IMR-90 (cell line): ENCODE measurements at regions not wholly inside any gene's neighbourhood (a gene's known extent, or its start where the extent isn't known, plus 50 kb on each side); places are given as distances from the start of the nearest gene placed in this dataset.

Source experiments
- ATAC-seq: fragments of 200-7000 bp; cut with Tn5 transposase; 2 replicates; pipeline ENCODE4 v1.9.1; 2020; ENCODE audit warnings: low read depth, mild to moderate bottlenecking, moderate library complexity
- BruUV-seq: library from RNA; stranded (reverse); fragments of 400-500 nt; replicated peaks from 2 replicates; lab custom pipeline; 2021; lab: Mats Ljungman, UMichigan
- CTCF ChIA-PET: fragments of 300-600 bp; formaldehyde crosslinking; extraction: SDS; loops from one replicate; lab custom pipeline; 2021; ENCODE audit warnings: antibody characterized with exemption; lab: Yijun Ruan, JAX
- POLR2A ChIA-PET: fragments of 300-600 bp; sonication (Branson Sonifier 250); formaldehyde crosslinking; loops from one replicate; lab custom pipeline; 2022; ENCODE audit warnings: antibody characterized with exemption; ENCODE audit not compliant: unreplicated experiment; lab: Charles Lee
- DNase-seq: peaks from one replicate; pipeline ENCODE4 v3.0.0; 2013
- H2AFZ ChIP-seq: replicated peaks from 2 replicates; pipeline ENCODE3; 2013; ENCODE audit warnings: low read length, mild to moderate bottlenecking; ENCODE audit not compliant: poor library complexity
- H2AK5ac ChIP-seq: 2 replicates; pipeline ENCODE4 v1.6.1; 2013; ENCODE audit warnings: low read depth, low read length, inconsistent platforms
- H2AK9ac ChIP-seq: replicated peaks from 2 replicates; pipeline ENCODE3; 2013; ENCODE audit warnings: mild to moderate bottlenecking, low read depth, low read length, moderate library complexity; ENCODE audit not compliant: poor library complexity
- H2BK120ac ChIP-seq: 2 replicates; pipeline ENCODE4 v1.6.1; 2013; ENCODE audit warnings: low read depth, low read length, inconsistent platforms
- H2BK15ac ChIP-seq: 3 replicates; pipeline ENCODE4 v1.6.1; 2013; ENCODE audit warnings: low read depth, low read length, inconsistent platforms
- H2BK20ac ChIP-seq: 2 replicates; pipeline ENCODE4 v1.6.1; 2013; ENCODE audit warnings: low read depth, mild to moderate bottlenecking, inconsistent platforms, low read length, moderate library complexity
- H2BK5ac ChIP-seq: 2 replicates; pipeline ENCODE4 v1.6.1; 2013; ENCODE audit warnings: mild to moderate bottlenecking, low read depth, low read length, inconsistent platforms; ENCODE audit not compliant: poor library complexity, severe bottlenecking
- H3K14ac ChIP-seq: replicated peaks from 2 replicates; pipeline ENCODE4 v1.6.1; 2013; ENCODE audit warnings: low read depth, low read length, inconsistent platforms
- H3K18ac ChIP-seq: 2 replicates; pipeline ENCODE4 v1.6.1; 2013; ENCODE audit warnings: low read depth, low read length, control low read depth
- H3K23ac ChIP-seq: 2 replicates; pipeline ENCODE4 v1.6.1; 2013; ENCODE audit warnings: low read depth, low read length, inconsistent platforms
- H3K27ac ChIP-seq: 2 replicates; pipeline ENCODE4 v1.5.1; 2013; ENCODE audit warnings: mild to moderate bottlenecking, control low read depth, low read length; ENCODE audit not compliant: insufficient read depth
- H3K27me3 ChIP-seq: 2 replicates; pipeline ENCODE4 v1.6.1; 2013; ENCODE audit warnings: low read length; ENCODE audit not compliant: control insufficient read depth, insufficient read depth
- H3K36me3 ChIP-seq: 2 replicates; pipeline ENCODE4 v1.6.1; 2013; ENCODE audit warnings: low read length, mixed read lengths; ENCODE audit not compliant: control insufficient read depth, insufficient read depth
- H3K4ac ChIP-seq: 2 replicates; pipeline ENCODE4 v1.6.1; 2013; ENCODE audit warnings: low read depth, low read length, inconsistent platforms
- H3K4me1 ChIP-seq: 2 replicates; pipeline ENCODE4 v1.6.1; 2013; ENCODE audit warnings: low read length, mixed read lengths; ENCODE audit not compliant: control insufficient read depth, insufficient read depth
- H3K4me2 ChIP-seq: 2 replicates; pipeline ENCODE4 v1.6.1; 2013; ENCODE audit warnings: low read depth, mild to moderate bottlenecking, control low read depth, low read length, moderate library complexity
- H3K4me3 ChIP-seq: 2 replicates; pipeline ENCODE4 v1.5.1; 2013; ENCODE audit warnings: low read depth, mild to moderate bottlenecking, control low read depth, low read length, moderate library complexity; ENCODE audit not compliant: insufficient read depth
- H3K56ac ChIP-seq: 2 replicates; pipeline ENCODE4 v1.6.1; 2013; ENCODE audit warnings: low read length, inconsistent platforms; ENCODE audit not compliant: insufficient read depth; ENCODE audit errors: extremely low read depth
- H3K79me1 ChIP-seq, 2 experiments: 2 replicates each; pipeline ENCODE4 v1.6.1; 2013; ENCODE audit warnings: low read length in 2 of 2, inconsistent platforms in 1 of 2, low read depth in 1 of 2
- H3K9ac ChIP-seq: 2 replicates; pipeline ENCODE4 v1.6.1; 2013; ENCODE audit warnings: low read depth, low read length, control low read depth
- H3K9me1 ChIP-seq: 2 replicates; pipeline ENCODE4 v1.6.1; 2013; ENCODE audit warnings: low read length, inconsistent platforms; ENCODE audit not compliant: insufficient read depth
- H3K9me3 ChIP-seq: 2 replicates; pipeline ENCODE4 v1.6.1; 2013; ENCODE audit warnings: low read length; ENCODE audit not compliant: control insufficient read depth, insufficient read depth
- H4K20me1 ChIP-seq: 2 replicates; pipeline ENCODE4 v1.6.1; 2013; ENCODE audit warnings: low read length, inconsistent platforms; ENCODE audit not compliant: insufficient read depth
- H4K5ac ChIP-seq: 2 replicates; pipeline ENCODE4 v1.6.1; 2013; ENCODE audit warnings: mild to moderate bottlenecking, low read depth, low read length, control low read depth
- H4K8ac ChIP-seq, 2 experiments: 2 replicates each; pipeline ENCODE4 v1.6.1; 2013; ENCODE audit warnings: low read depth in 2 of 2, low read length in 2 of 2, control low read depth in 1 of 2, inconsistent platforms in 1 of 2
- H4K91ac ChIP-seq: 2 replicates; pipeline ENCODE4 v1.6.1; 2013; ENCODE audit warnings: low read depth, low read length, inconsistent platforms; ENCODE audit not compliant: insufficient read depth
- BHLHE40 ChIP-seq: fragments of 150-350 bp; IDR thresholded peaks from 2 replicates; pipeline ENCODE4 v1.6.1; 2016; ENCODE audit warnings: mild to moderate bottlenecking, low read depth, low read length
- MAFK ChIP-seq: IDR thresholded peaks from 2 replicates; pipeline ENCODE4 v1.6.1; 2012; ENCODE audit warnings: low read depth, low read length, improper control_type of control experiment
- MAZ ChIP-seq: IDR thresholded peaks from 2 replicates; pipeline ENCODE4 v1.6.1; 2012; ENCODE audit warnings: low read depth, mild to moderate bottlenecking, low read length, improper control_type of control experiment, moderate library complexity, borderline replicate concordance
- MXI1 ChIP-seq: IDR thresholded peaks from 2 replicates; pipeline ENCODE4 v1.6.1; 2012; ENCODE audit warnings: low read depth, mild to moderate bottlenecking, low read length, moderate library complexity, borderline replicate concordance
- POLR2A ChIP-seq: IDR thresholded peaks from 2 replicates; pipeline ENCODE4 v1.6.1; 2012; ENCODE audit warnings: mild to moderate bottlenecking, low read depth, low read length
- RAD21 ChIP-seq: IDR thresholded peaks from 2 replicates; pipeline ENCODE4 v1.6.1; 2012; ENCODE audit warnings: low read length, improper control_type of control experiment
- RCOR1 ChIP-seq: IDR thresholded peaks from 2 replicates; pipeline ENCODE4 v1.6.1; 2012; ENCODE audit warnings: mild to moderate bottlenecking, low read length, improper control_type of control experiment; ENCODE audit not compliant: insufficient replicate concordance
- RFX5 ChIP-seq: IDR thresholded peaks from 2 replicates; pipeline ENCODE4 v1.8.0; 2012; ENCODE audit warnings: low read depth, mild to moderate bottlenecking, low read length, moderate library complexity
- WGBS, 2 experiments: methylation state at CpG; one replicate each; pipeline versions ENCODE4 v1.1.5 to v1.1.7; 2013; ENCODE audit warnings: missing lambda C conversion rate in 2 of 2; ENCODE audit not compliant: insufficient read length in 1 of 2; ENCODE audit errors: extremely low coverage in 2 of 2; 5-methylcytosine and 5-hydroxymethylcytosine counted together
- dilution Hi-C: fragments of 300-500 bp; cut with HindIII; formaldehyde crosslinking; loops from one replicate; pipeline ENCODE4 v1.14.3; 2018; ENCODE audit warnings: low sequenced_read_pairs; ENCODE audit not compliant: unreplicated experiment
- in situ Hi-C: fragments of 300-500 bp; cut with MboI; formaldehyde crosslinking; loops from 3 replicates; pipeline ENCODE4 v1.14.3; 2019; ENCODE audit warnings: low sequenced_read_pairs, inconsistent platforms, mixed read lengths
- intact Hi-C: fragments of 100-400 bp; cut with micrococcal nuclease; formaldehyde crosslinking; loops from 2 replicates; pipeline ENCODE4 v1.10.0; 2022
- TF ChIP-seq, protein P1 (sequence below): conservative IDR thresholded peaks from 2 replicates; pipeline ENCODE4 v1.5.1; 2012; ENCODE audit warnings: mild to moderate bottlenecking, low read depth, low read length, improper control_type of control experiment
- TF ChIP-seq, protein P2 (sequence below): fragments of 150-350 bp; IDR thresholded peaks from 2 replicates; pipeline ENCODE4 v1.6.1; 2017; ENCODE audit warnings: mild to moderate bottlenecking, antibody characterized with exemption, low read length, low read depth

DNA sequence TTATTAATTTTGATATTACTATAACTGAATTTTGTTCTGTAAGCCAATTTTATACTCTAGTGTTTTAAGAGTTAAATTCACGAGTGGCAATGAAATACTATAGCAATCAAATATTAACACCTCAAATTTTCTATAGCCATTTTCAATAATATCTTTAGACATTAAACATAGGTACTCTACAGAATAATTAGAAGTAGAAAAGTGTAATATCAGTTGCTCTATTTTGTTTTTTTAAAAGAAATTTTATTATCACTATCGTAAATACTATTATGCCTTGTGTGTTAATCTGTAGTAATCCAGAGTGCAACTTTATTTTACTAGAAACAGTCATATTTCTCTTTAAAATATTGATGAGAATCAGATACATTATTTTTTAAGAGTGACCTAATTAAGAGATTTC lies 691.2 kb downstream of the USP25 start:
- H4K8ac ChIP-seq, result no peak overlapping the region
- no TSS peak for BruUV-seq
- no peak overlapping the region for H3K23ac ChIP-seq
- in situ Hi-C loops, result no loop called here
- no peak overlapping the region for H4K91ac ChIP-seq
- H4K20me1 ChIP-seq, result no peaks in the 10 kb centered on the region
- no peak overlapping the region for H2AK9ac ChIP-seq
- no peak overlapping the region for H2BK5ac ChIP-seq
- DNase-seq (no peak), ATAC-seq (no peak)
- POLR2A ChIA-PET, result no interaction called here
- H3K9me3 ChIP-seq, result no peaks in the 10 kb centered on the region
- intact Hi-C loops, result loop anchor here (5.0 kb wide), 1 partner anchor 166 kb away; no protein-coding TSS in a partner anchor
- H3K4me3 ChIP-seq, result no peak overlapping the region
- H3K9ac ChIP-seq, result no peak overlapping the region
- no CpG with 5 or more reads among the region's 2 CpGs for WGBS, 2 experiments
- no peak overlapping the region for H3K4ac ChIP-seq
- H3K27me3 ChIP-seq, result no peaks in the 10 kb centered on the region
- no peaks in the 10 kb centered on the region for H3K9me1 ChIP-seq
- no peak overlapping the region for H2BK15ac ChIP-seq
- H3K56ac ChIP-seq, result no peak overlapping the region
- no peak overlapping the region for H2BK120ac ChIP-seq
- no peak overlapping the region for H2AFZ ChIP-seq
- H4K5ac ChIP-seq, result no peak overlapping the region
- H3K79me1 ChIP-seq, result no peaks in the 10 kb centered on the region
- no peak overlapping the region for H3K27ac ChIP-seq
- H3K4me1 ChIP-seq, result no peaks in the 10 kb centered on the region
- no peak overlapping the region for H3K4me2 ChIP-seq
- H3K14ac ChIP-seq, result no peak overlapping the region
- dilution Hi-C loops, result no loop called here
- no peak for TF ChIP-seq MAZ
- no peak for TF ChIP-seq POLR2A
- no peak for TF ChIP-seq MAFK
- no peak for TF ChIP-seq RFX5
- TF ChIP-seq, protein P1, sequence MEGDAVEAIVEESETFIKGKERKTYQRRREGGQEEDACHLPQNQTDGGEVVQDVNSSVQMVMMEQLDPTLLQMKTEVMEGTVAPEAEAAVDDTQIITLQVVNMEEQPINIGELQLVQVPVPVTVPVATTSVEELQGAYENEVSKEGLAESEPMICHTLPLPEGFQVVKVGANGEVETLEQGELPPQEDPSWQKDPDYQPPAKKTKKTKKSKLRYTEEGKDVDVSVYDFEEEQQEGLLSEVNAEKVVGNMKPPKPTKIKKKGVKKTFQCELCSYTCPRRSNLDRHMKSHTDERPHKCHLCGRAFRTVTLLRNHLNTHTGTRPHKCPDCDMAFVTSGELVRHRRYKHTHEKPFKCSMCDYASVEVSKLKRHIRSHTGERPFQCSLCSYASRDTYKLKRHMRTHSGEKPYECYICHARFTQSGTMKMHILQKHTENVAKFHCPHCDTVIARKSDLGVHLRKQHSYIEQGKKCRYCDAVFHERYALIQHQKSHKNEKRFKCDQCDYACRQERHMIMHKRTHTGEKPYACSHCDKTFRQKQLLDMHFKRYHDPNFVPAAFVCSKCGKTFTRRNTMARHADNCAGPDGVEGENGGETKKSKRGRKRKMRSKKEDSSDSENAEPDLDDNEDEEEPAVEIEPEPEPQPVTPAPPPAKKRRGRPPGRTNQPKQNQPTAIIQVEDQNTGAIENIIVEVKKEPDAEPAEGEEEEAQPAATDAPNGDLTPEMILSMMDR, result no peak
- no peak for TF ChIP-seq BHLHE40
- TF ChIP-seq, protein P2, sequence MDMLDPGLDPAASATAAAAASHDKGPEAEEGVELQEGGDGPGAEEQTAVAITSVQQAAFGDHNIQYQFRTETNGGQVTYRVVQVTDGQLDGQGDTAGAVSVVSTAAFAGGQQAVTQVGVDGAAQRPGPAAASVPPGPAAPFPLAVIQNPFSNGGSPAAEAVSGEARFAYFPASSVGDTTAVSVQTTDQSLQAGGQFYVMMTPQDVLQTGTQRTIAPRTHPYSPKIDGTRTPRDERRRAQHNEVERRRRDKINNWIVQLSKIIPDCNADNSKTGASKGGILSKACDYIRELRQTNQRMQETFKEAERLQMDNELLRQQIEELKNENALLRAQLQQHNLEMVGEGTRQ, result no peak
- TF ChIP-seq RCOR1, result no peak
- TF ChIP-seq RAD21, result no peak
- no peak for TF ChIP-seq MXI1
- no peaks in the 10 kb centered on the region for H3K36me3 ChIP-seq
- H2BK20ac ChIP-seq, result no peak overlapping the region
- no peak overlapping the region for H2AK5ac ChIP-seq
- H3K18ac ChIP-seq, result no peak overlapping the region
- CTCF ChIA-PET, result no interaction called here
